Skeletal muscle tissue (tissue), 3 donors: ENCODE measurements at regions not wholly inside any gene's neighbourhood (a gene's known extent, or its start where the extent isn't known, plus 50 kb on each side); places are given as distances from the start of the nearest gene placed in this dataset.

Source experiments
- H3K27ac ChIP-seq: one replicate; pipeline ENCODE4 v1.7.0; 2013; ENCODE audit warnings: mild to moderate bottlenecking, low read depth, low read length, inconsistent platforms
- H3K27me3 ChIP-seq, 3 donors: one replicate each; pipeline ENCODE4 v1.7.0; 2013; ENCODE audit warnings: low read length in 3 of 3; ENCODE audit not compliant: control insufficient read depth in 3 of 3, insufficient read depth in 3 of 3
- H3K36me3 ChIP-seq, 3 donors: one replicate each; pipeline ENCODE4 v1.7.0; 2013; ENCODE audit warnings: low read length in 3 of 3; ENCODE audit not compliant: control insufficient read depth in 3 of 3, insufficient read depth in 3 of 3
- H3K4me1 ChIP-seq, 3 donors: one replicate each; pipeline ENCODE4 v1.7.0; 2013; ENCODE audit warnings: low read length in 3 of 3, mild to moderate bottlenecking in 3 of 3; ENCODE audit not compliant: control insufficient read depth in 3 of 3, insufficient read depth in 3 of 3
- H3K4me3 ChIP-seq, 3 donors: one replicate each; pipeline ENCODE4 v1.7.0; 2013; ENCODE audit warnings: low read length in 3 of 3
- H3K9ac ChIP-seq, 3 donors: one replicate each; pipeline ENCODE4 v1.7.0; 2013; ENCODE audit warnings: low read length in 3 of 3, mild to moderate bottlenecking in 3 of 3, moderate library complexity in 2 of 3, low read depth in 1 of 3
- H3K9me3 ChIP-seq, 3 donors: one replicate each; pipeline ENCODE4 v1.7.0; 2013; ENCODE audit warnings: low read length in 3 of 3; ENCODE audit not compliant: control insufficient read depth in 3 of 3
- donor health status: Osteomylitis.

- no peaks in the 10 kb centered on the region for H3K4me1 ChIP-seq
- no peaks in the 10 kb centered on the region for H3K36me3 ChIP-seq
- no peak overlapping the region for H3K4me3 ChIP-seq
- H3K27ac ChIP-seq = no peak overlapping the region
- no peak overlapping the region for H3K9ac ChIP-seq
- no peaks in the 10 kb centered on the region for H3K9me3 ChIP-seq
- peaks cover 0 to 9% (median 4%) of the 10 kb centered on the region in 3 donors for H3K27me3 ChIP-seq
Measured at GRCh38 chr1:29541631-29542030, 305.3 kb downstream of the PTPRU start.

- Histone ChIP-seq H3K4me3 (no peak overlapping the region), H3K9me3 (no peaks in the 10 kb centered on the region), H3K27me3 (peaks cover 0 to 9% (median 4%) of the 10 kb centered on the region in 3 donors), H3K27ac (no peak overlapping the region), H3K36me3 (no peaks in the 10 kb centered on the region), H3K4me1 (no peaks in the 10 kb centered on the region), H3K9ac (no peak overlapping the region)
Measured at GRCh38 chr1:29540801-29541357, 304.6 kb downstream of the PTPRU start.

- Histone ChIP-seq H3K4me1 (no peaks in the 10 kb centered on the region), H3K9ac (no peak overlapping the region), H3K9me3 (no peaks in the 10 kb centered on the region), H3K36me3 (no peaks in the 10 kb centered on the region), H3K27ac (no peak overlapping the region), H3K4me3 (no peak overlapping the region), H3K27me3 (peaks cover 0 to 9% (median 4%) of the 10 kb centered on the region in 3 donors)
Measured at GRCh38 chr1:29539971-29540370, 303.6 kb downstream of the PTPRU start.

DNA sequence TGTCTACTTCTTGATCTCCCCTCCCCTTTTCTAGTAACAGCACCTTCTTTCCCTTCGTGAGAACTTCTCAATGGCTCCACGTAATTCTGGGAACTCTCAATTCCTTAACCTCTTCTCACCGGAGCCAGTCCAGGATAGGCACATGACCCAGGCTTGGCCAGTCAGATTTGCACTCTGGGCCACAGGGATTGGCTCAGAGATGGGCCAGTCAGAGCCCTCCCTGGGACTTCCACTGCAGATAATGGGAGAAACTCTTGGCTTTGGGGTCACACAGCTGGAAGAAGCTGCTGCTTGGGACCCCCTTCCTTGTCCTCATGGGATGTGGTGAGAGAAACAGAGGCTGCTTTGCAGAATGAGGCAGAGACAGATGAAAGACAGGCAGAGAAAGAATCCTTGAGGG lies 302.3 kb downstream of the PTPRU start:
- H3K27ac ChIP-seq = no peak overlapping the region
- H3K9ac ChIP-seq = no peak overlapping the region
- H3K27me3 ChIP-seq = peaks cover 0 to 9% (median 4%) of the 10 kb centered on the region in 3 donors
- no peaks in the 10 kb centered on the region for H3K36me3 ChIP-seq
- H3K4me1 ChIP-seq = no peaks in the 10 kb centered on the region
- no peak overlapping the region for H3K4me3 ChIP-seq
- no peaks in the 10 kb centered on the region for H3K9me3 ChIP-seq

- H3K9ac ChIP-seq = no peak overlapping the region
- no peaks in the 10 kb centered on the region for H3K36me3 ChIP-seq
- H3K27me3 ChIP-seq = peaks cover 0 to 8% (median 2%) of the 10 kb centered on the region in 3 donors
- peaks cover 0 to 13% (median 8%) of the 10 kb centered on the region in 3 donors for H3K9me3 ChIP-seq
- no peak overlapping the region for H3K27ac ChIP-seq
- no peak overlapping the region for H3K4me3 ChIP-seq
- no peaks in the 10 kb centered on the region for H3K4me1 ChIP-seq
Measured at GRCh38 chr1:29532751-29533150, 296.4 kb downstream of the PTPRU start.

DNA sequence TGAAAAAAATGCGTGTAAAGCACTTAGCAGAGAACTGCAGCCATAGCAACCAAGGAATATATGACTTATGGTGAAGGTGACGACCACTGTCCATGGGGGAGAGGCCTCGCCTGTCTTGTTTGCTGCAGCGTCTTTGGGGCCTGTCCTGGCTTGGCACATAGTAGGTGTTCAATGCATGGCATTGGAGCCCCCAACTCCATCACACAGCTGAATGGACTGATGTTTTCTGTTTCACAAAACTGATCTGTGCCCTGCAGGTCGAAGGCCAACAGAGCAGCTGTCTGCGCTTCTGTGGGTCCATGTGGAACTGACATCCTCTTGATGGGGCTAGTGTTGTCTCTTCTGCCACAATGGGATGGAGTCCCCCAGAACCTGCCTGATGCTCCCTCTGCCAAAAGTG lies 296.0 kb downstream of the PTPRU start:
- H3K27me3 ChIP-seq = peaks cover 0 to 13% (median 6%) of the 10 kb centered on the region in 3 donors
- H3K9me3 ChIP-seq = peaks cover 0 to 13% (median 8%) of the 10 kb centered on the region in 3 donors
- H3K27ac ChIP-seq = no peak overlapping the region
- H3K9ac ChIP-seq = no peak overlapping the region
- H3K4me3 ChIP-seq = no peak overlapping the region
- no peaks in the 10 kb centered on the region for H3K4me1 ChIP-seq
- no peaks in the 10 kb centered on the region for H3K36me3 ChIP-seq

- Histone ChIP-seq H3K27me3 (peaks cover 0 to 14% (median 10%) of the 10 kb centered on the region in 3 donors), H3K4me1 (no peaks in the 10 kb centered on the region), H3K36me3 (no peaks in the 10 kb centered on the region), H3K9me3 (peaks cover 0 to 13% (median 8%) of the 10 kb centered on the region in 3 donors), H3K27ac (no peak overlapping the region), H3K4me3 (no peak overlapping the region), H3K9ac (no peak overlapping the region)
Measured at GRCh38 chr1:29531596-29531995, 295.3 kb downstream of the PTPRU start.

DNA sequence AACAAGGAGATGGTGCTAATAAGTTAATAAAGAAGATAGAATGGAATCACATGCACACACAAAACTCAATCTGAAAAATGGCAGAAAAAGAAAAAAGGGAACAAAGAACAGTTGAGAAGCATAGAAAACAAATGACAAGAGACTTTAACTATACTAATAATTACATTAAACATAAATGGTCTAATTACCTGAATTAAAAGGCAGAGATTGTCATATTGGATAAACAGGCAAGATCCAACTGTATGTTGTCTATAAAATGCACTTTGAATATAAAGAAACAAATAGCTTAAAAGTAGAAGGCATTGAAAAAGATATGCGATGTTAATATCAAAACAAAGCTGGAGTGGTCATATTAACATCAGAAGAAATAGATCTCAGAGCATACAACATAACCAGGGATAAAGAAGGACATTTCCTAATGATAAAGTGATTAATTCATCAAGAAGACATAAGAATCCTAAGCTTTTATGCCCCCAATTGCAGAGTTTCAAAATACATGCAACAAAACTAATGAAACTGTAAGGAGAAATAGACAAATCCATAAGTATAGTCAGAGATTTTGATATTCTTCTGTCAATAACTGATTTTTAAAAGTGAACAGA lies 293.5 kb downstream of the PTPRU start:
- Histone ChIP-seq H3K4me3 (no peak overlapping the region), H3K4me1 (no peaks in the 10 kb centered on the region), H3K9me3 (peaks cover 0 to 13% (median 8%) of the 10 kb centered on the region in 3 donors), H3K27me3 (peaks cover 0 to 14% (median 10%) of the 10 kb centered on the region in 3 donors), H3K36me3 (no peaks in the 10 kb centered on the region), H3K9ac (no peak overlapping the region), H3K27ac (no peak overlapping the region)

DNA sequence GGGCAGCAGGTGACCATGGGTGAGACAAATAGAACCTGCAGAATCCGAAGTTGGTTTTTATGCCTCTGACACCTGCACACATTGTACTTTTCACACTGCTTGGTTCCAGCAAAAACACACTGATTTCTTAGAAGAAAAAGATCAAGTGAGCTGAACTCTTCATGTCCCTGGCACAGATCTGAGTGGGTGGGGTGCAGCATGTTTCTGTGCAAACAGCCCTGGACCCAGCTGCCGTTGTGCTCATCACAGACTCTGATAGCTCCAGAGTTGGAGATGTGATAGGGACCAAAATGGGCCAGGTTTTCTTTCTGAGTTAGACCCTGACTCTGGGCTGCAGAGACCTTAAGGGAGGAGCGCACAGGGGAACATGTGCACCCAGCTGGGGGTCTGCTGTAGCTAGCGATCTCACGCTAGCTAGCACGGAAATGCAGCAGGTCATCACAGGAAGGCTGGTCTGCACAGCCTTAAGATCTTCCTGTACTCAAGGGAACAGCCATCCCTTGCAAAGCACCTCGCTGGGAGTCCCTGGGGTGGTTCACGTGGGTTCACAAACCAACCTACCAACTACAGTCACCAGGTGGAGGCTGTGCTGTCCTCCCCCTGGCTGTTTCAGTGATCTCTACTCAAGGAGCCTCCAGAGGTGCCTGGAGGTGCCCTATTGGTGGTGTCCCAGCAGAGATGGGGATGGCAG lies 291.1 kb downstream of the PTPRU start:
- Histone ChIP-seq H3K9ac (no peak overlapping the region), H3K27ac (no peak overlapping the region), H3K4me3 (no peak overlapping the region), H3K4me1 (no peaks in the 10 kb centered on the region), H3K9me3 (peaks cover 0 to 13% (median 8%) of the 10 kb centered on the region in 3 donors), H3K27me3 (peaks cover 0 to 15% (median 11%) of the 10 kb centered on the region in 3 donors), H3K36me3 (no peaks in the 10 kb centered on the region)

DNA sequence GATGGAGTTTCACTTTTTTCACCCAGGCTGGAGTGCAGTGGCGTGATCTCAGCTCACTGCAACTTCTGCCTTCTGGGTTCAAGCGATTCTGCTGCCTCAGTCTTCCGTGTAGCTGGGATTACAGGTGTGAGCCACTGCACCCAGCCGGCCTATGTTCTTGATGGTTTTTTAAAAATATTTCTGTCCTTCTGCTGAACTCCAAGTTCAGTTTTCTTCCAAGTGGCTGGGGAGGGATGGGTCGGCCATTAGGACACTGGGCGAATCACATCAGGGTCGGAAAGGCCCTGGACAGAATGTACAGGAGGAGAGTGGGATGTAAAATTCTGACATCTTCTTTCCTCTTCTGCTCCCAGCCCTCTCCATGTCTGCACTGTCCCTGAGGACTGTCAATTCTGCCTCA lies 289.6 kb downstream of the PTPRU start:
- Histone ChIP-seq H3K4me3 (no peak overlapping the region), H3K4me1 (no peaks in the 10 kb centered on the region), H3K27me3 (peaks cover 4 to 26% (median 21%) of the 10 kb centered on the region in 3 donors), H3K9ac (no peak overlapping the region), H3K9me3 (peaks cover 0 to 13% (median 8%) of the 10 kb centered on the region in 3 donors), H3K27ac (no peak overlapping the region), H3K36me3 (no peaks in the 10 kb centered on the region)
